Heart right ventricle (tissue), 16 donors: ENCODE measurements at regions not wholly inside any gene's neighbourhood (a gene's known extent, or its start where the extent isn't known, plus 50 kb on each side); places are given as distances from the start of the nearest gene placed in this dataset.
"Not testable (repeated sequence)": the region's sequence is repeated elsewhere in the genome, so short reads cannot be mapped to it uniquely, and the experiment has no call there.

Experiments used
- ATAC-seq, 8 donors: fragments of 200-7000 bp; cut with Tn5 transposase; one replicate each; pipeline ENCODE4 v1.9.1; 2020; ENCODE audit warnings: mild to moderate bottlenecking in 8 of 8, moderate library complexity in 8 of 8, moderate number of reproducible peaks in 1 of 8
- DNase-seq, 2 donors: peaks; one replicate each; pipeline ENCODE4 v3.0.0-alpha.2; 2020
- H3K27ac ChIP-seq, 10 donors: fragments of 200-600 bp; sonication (generic) in 2 of 10; one replicate each; pipeline versions ENCODE4 v1.5.0 to v1.8.0; 2020 to 2022; ENCODE audit warnings: mild to moderate bottlenecking in 3 of 10
- H3K27me3 ChIP-seq, 7 donors: fragments of 200-600 bp; one replicate each; pipeline ENCODE4 v1.8.0; 2021 to 2022; ENCODE audit warnings: mild to moderate bottlenecking in 2 of 7
- H3K36me3 ChIP-seq, 9 donors: fragments of 200-600 bp; sonication (generic) in 1 of 9; one replicate each; pipeline versions ENCODE4 v1.5.0 to v1.8.0; 2020 to 2022; ENCODE audit warnings: mild to moderate bottlenecking in 2 of 9
- H3K4me1 ChIP-seq, 9 donors: fragments of 200-600 bp; sonication (generic) in 1 of 9; one replicate each; pipeline versions ENCODE4 v1.5.0 to v1.8.0; 2020 to 2022; ENCODE audit warnings: mild to moderate bottlenecking in 4 of 9
- H3K4me3 ChIP-seq, 10 donors: fragments of 200-600 bp; sonication (generic) in 2 of 10; one replicate each; pipeline versions ENCODE4 v1.5.0 to v1.8.0; 2020 to 2022; ENCODE audit warnings: mild to moderate bottlenecking in 7 of 10, moderate library complexity in 2 of 10
- H3K9me3 ChIP-seq, 11 donors: fragments of 200-600 bp in 10 of 11; sonication (generic) in 2 of 11; one replicate each; pipeline versions ENCODE4 v1.5.0 to v1.8.0; 2013 to 2022; ENCODE audit warnings: mild to moderate bottlenecking in 2 of 11, control low read depth in 1 of 11, moderate library complexity in 1 of 11
- CTCF ChIP-seq, 9 donors: fragments of 200-600 bp; sonication (generic) in 2 of 9; IDR thresholded peaks; one replicate each; pipeline versions ENCODE4 v1.5.0 to v1.8.0; 2021 to 2022; ENCODE audit warnings: antibody characterized with exemption in 9 of 9, mild to moderate bottlenecking in 5 of 9, moderate library complexity in 1 of 9
- WGBS, 2 donors: extraction: QIAGEN DNeasy Blood & Tissue Kit; methylation state at CpG; one replicate each; pipeline ENCODE4 v1.1.7; 2013; ENCODE audit warnings: inconsistent platforms in 1 of 2; 5-methylcytosine and 5-hydroxymethylcytosine counted together
- intact Hi-C, 10 donors: fragments of 100-400 bp; cut with DNase I; formaldehyde crosslinking; loops; one replicate each; pipeline versions ENCODE4 v1.11.1 to v1.14.2; 2022
- donor health status: Arrhythmogenic right ventricular cardiomyopathy.
- donor health status: ischemic (EF 13 %, LVEDD 7.1; RV severe dilation, severe dysfunction).
- donor health status: healthy with polysubstance abuse.
- donor health status: DM: no; HTN: yes; CAD: no.
- donor health status: DM: no; HTN: no; CAD: no.
- donor health status: ischemic (EF 25% LVEDD 6.9; RV normal size, moderate dysfunction).
- donor health status: ischemic (EF 25% LVEDD 5.7; RV mildly dilated, moderate dysfunction).
- donor health status: healthy.
- donor health status: DM: yes; HTN: yes; CAD: no.
- donor health status: Ischemic cardiomyopathy.
- donor health status: ischemic (EF 35%, LVEDD 5.7; RV mildly dilated, moderate dysfunction).
- donor health status: nonischemic (EF 11% LVEDD 7.7; RV severe dilation, severe dysfunction).
- donor health status: DM: yes; HTN: yes; CAD: no.
- donor health status: PGD.
- donor health status: ischemic (EF 29% LVEDD 5.4; RV normal size, mild dysfunction).
- donor health status: nonischemic (EF 23%, LVEDD 6.1; RV moderate dilation, normal function).

DNA sequence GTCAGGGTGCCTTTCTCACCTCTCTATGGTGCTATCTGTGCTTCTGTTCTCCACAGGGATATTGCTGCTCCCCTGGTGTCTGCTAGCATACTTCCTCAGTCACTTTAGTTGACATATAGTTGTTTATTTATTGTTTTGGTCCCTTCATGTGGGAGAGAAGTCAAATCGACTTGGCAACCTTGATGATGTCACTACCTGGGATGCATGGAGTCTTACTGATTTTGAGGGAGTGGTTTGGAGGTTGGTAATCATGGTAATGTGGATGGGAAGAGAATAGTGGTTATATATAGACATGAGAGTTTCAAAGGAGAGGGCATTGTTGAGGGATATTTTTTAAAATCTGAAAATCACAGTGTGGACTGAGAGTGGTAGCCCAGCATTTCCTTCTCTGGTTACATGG, 73.6 kb upstream of the FBXO33 start:
- H3K4me1 ChIP-seq, result no peaks in the 10 kb centered on the region
- WGBS, 2 donors, result 53 to 54% methylated on average over 1 of the region's 1 CpG
- no peak overlapping the region for H3K4me3 ChIP-seq
- H3K9me3 ChIP-seq, result peaks cover 0 to 34% (median 8%) of the 10 kb centered on the region in 11 donors
- DNase-seq (no peak), ATAC-seq (no peak)
- no peak overlapping the region for H3K27ac ChIP-seq
- H3K36me3 ChIP-seq, result no peaks in the 10 kb centered on the region
- intact Hi-C loops, result no loop called here
- TF ChIP-seq CTCF (IDR thresholded peaks at IDR 0.05), result no peak
- no peaks in the 10 kb centered on the region for H3K27me3 ChIP-seq

DNA sequence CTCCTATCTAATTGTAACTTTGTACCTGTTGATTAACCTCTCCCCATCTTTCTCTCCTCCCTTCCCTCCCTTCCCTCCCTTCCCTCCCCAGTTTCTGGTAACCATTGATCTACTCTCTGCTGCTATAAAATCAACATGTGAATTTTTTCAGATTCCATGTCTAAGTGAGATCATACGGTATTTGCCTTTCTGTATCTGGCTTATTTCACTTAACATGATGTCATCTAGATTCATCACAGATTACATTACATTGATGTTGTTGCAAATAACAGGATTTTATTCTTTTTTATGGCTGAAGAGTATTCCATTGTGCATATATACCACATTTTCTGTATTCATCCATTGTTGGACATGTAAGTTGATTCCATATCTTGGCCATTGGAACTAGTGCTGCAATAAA, 68.0 kb upstream of the FBXO33 start:
- intact Hi-C loops, result no loop called here
- no peaks in the 10 kb centered on the region for H3K36me3 ChIP-seq
- H3K27ac ChIP-seq, result no peak overlapping the region
- 80 to 81% methylated on average over 1 of the region's 1 CpG for WGBS, 2 donors
- peaks cover 0 to 9% (median 0%) of the 10 kb centered on the region in 11 donors for H3K9me3 ChIP-seq
- ATAC-seq (no peak), DNase-seq (no peak)
- no peaks in the 10 kb centered on the region for H3K4me1 ChIP-seq
- no peak for TF ChIP-seq CTCF (IDR thresholded peaks at IDR 0.05)
- no peaks in the 10 kb centered on the region for H3K27me3 ChIP-seq
- no peak overlapping the region for H3K4me3 ChIP-seq

GRCh38 chr14:39499514-39499913, 67.3 kb upstream of the FBXO33 start:
- no peak for TF ChIP-seq CTCF (IDR thresholded peaks at IDR 0.05)
- intact Hi-C loops, result no loop called here
- H3K27me3 ChIP-seq, result no peaks in the 10 kb centered on the region

DNA sequence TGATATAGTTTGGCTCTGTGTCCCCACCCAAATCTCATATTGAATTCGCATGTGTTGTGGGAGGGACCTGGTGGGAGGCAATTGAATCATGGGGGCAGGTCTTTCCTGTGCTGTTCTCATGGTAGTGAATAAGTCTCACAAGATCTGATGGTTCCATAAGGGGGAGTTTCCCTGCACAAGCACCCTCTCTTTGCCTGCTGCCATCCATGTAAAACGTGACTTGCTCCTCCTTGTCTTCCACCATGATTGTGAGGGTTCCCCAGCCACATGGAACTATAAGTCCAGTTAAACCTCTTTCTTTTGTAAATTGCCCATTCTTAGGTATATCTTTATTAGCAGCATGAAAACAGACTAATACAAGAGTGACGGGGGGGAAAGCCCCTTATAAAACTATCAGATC, 65.4 kb upstream of the FBXO33 start:
- H3K27ac ChIP-seq, H3K27me3 ChIP-seq, intact Hi-C loops, ATAC-seq, H3K4me3 ChIP-seq, H3K9me3 ChIP-seq, H3K4me1 ChIP-seq, DNase-seq, H3K36me3 ChIP-seq: not testable (repeated sequence)
- WGBS, 2 donors, result 84 to 91% methylated on average over 3 of the region's 3 CpGs

More at GRCh38 chr14:39499514-39499913, 67.3 kb upstream of the FBXO33 start:
- peaks cover 0 to 9% (median 0%) of the 10 kb centered on the region in 11 donors for H3K9me3 ChIP-seq
- no peak overlapping the region for H3K27ac ChIP-seq
- H3K4me1 ChIP-seq, result no peaks in the 10 kb centered on the region
- ATAC-seq (no peak), DNase-seq (no peak)
- no peak overlapping the region for H3K4me3 ChIP-seq
- H3K36me3 ChIP-seq, result no peaks in the 10 kb centered on the region

GRCh38 chr14:39492267-39492666, 60.0 kb upstream of the FBXO33 start:
- intact Hi-C loops, result no loop called here
- no peak for DNase-seq
- TF ChIP-seq CTCF (IDR thresholded peaks at IDR 0.05), result no peak
- H3K36me3 ChIP-seq, result no peaks in the 10 kb centered on the region
- no peak overlapping the region for H3K4me3 ChIP-seq
- peaks cover 0 to 16% (median 8%) of the 10 kb centered on the region in 9 donors for H3K4me1 ChIP-seq
- no peaks in the 10 kb centered on the region for H3K27me3 ChIP-seq
- peak; percentile 29 to 92 (median 72) for ATAC-seq
- peaks cover 0 to 9% (median 0%) of the 10 kb centered on the region in 11 donors for H3K9me3 ChIP-seq
- WGBS, 2 donors, result 19 to 42% methylated on average over 2 of the region's 2 CpGs
- peak overlapping the region in 1 of 10 donors; percentile 1 for H3K27ac ChIP-seq
